Vagina (tissue), 2 donors: ENCODE measurements at regions not wholly inside any gene's neighbourhood (a gene's known extent, or its start where the extent isn't known, plus 50 kb on each side); places are given as distances from the start of the nearest gene placed in this dataset.

Source experiments
- CTCF ChIP-seq, 3 experiments: fragments of 450-650 bp in 2 of 3; fragments of 200-600 bp in 1 of 3; sonication (generic) in 1 of 3; IDR thresholded peaks; one replicate each; pipeline ENCODE4 v1.5.1; 2017 to 2019; ENCODE audit warnings: antibody characterized with exemption in 3 of 3, mild to moderate bottlenecking in 2 of 3, moderate library complexity in 2 of 3
- POLR2AphosphoS5 ChIP-seq, 2 donors: sonication (generic); formaldehyde crosslinking; IDR thresholded peaks; one replicate each; pipeline ENCODE4 v1.9.0; 2017; ENCODE audit warnings: antibody characterized with exemption in 2 of 2, mild to moderate bottlenecking in 2 of 2, low read depth in 1 of 2; ENCODE audit not compliant: insufficient read depth in 1 of 2

DNA sequence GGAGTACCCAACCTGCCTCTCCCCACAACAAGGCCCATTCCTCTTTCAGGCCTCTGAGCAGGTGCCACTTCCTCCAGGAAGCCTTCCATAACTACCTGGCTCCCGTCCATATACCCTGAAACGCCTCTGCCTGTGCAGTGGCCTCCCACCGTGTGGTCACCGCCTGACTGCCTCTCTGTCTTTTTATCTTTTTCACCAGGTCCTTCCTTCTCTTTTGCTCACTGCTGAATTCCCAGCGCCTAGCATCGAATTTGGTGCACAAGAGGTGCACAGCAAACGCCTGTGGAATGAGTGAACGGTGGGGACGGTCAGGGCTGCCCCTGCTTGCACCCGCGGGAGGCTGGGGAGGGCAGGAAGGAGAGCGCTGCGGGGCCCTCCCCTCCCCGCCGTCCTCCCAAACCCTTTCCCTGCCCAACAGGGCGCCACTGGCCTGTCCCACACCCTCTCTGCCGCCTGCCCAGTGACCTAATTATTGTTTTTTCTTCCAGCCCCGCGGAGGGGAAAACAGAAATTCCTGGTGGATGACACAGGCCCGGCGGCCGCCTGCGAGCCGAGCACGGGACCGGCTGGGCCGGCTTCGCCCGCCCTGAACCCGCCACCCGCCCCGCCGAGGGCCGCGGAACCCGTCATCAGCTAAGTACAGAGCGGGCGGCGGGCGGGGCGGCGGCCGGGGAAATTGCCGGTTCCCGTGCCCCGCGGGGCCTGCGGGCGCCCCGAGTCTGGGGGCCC, 140.1 kb downstream of the SMAD6 start:
- peak; percentile 64 to 79 for TF ChIP-seq POLR2AphosphoS5 (IDR thresholded peaks at IDR 0.05; ENCODE audit: insufficient read depth in 1 of 2, low read depth in 1 of 2)
- no peak for TF ChIP-seq CTCF (IDR thresholded peaks at IDR 0.05)
